Liver (tissue), 3 donors: ENCODE measurements at regions not wholly inside any gene's neighbourhood (a gene's known extent, or its start where the extent isn't known, plus 50 kb on each side); places are given as distances from the start of the nearest gene placed in this dataset.
"Not testable (repeated sequence)": the region's sequence is repeated elsewhere in the genome, so short reads cannot be mapped to it uniquely, and the experiment has no call there.

Experiments used
- EGR1 ChIP-seq, 2 donors: IDR thresholded peaks; 2 replicates each; pipeline ENCODE4 v1.6.1; 2016 to 2018; ENCODE audit warnings: antibody characterized with exemption in 2 of 2, low read depth in 2 of 2
- FOXA1 ChIP-seq: IDR thresholded peaks from 2 replicates; pipeline ENCODE4 v1.6.1; 2016; ENCODE audit warnings: antibody characterized with exemption
- JUND ChIP-seq, 2 donors: IDR thresholded peaks; 2 replicates each; pipeline ENCODE4 v1.6.1; 2016; ENCODE audit warnings: antibody characterized with exemption in 2 of 2
- NR2F2 ChIP-seq: IDR thresholded peaks from 2 replicates; pipeline ENCODE4 v1.6.1; 2016; ENCODE audit warnings: antibody characterized with exemption
- RAD21 ChIP-seq, 2 donors: IDR thresholded peaks; 2 replicates each; pipeline ENCODE4 v1.6.1; 2016; ENCODE audit warnings: antibody characterized with exemption in 2 of 2, mild to moderate bottlenecking in 2 of 2
- RXRA ChIP-seq, 2 donors: IDR thresholded peaks; 2 replicates each; pipeline ENCODE4 v1.6.1; 2017 to 2018; ENCODE audit warnings: antibody characterized with exemption in 2 of 2, mild to moderate bottlenecking in 1 of 2
- SP1 ChIP-seq: IDR thresholded peaks from 2 replicates; pipeline ENCODE4 v1.6.1; 2018; ENCODE audit warnings: antibody characterized with exemption, mild to moderate bottlenecking
- TAF1 ChIP-seq: conservative IDR thresholded peaks from 2 replicates; pipeline ENCODE4 v1.6.1; 2016; ENCODE audit warnings: antibody characterized with exemption, mild to moderate bottlenecking
- YY1 ChIP-seq: IDR thresholded peaks from 2 replicates; pipeline ENCODE4 v1.6.1; 2016; ENCODE audit warnings: antibody characterized with exemption, mild to moderate bottlenecking
- TF ChIP-seq, protein P1 (sequence below): fragments of 150-350 bp; IDR thresholded peaks from 2 replicates; pipeline ENCODE4 v1.5.1; 2017; ENCODE audit warnings: improper control_type of control experiment, low read depth, low read length; ENCODE audit not compliant: missing input control
- TF ChIP-seq, protein P2 (sequence below): IDR thresholded peaks from 2 replicates; pipeline ENCODE4 v1.6.1; 2016; ENCODE audit warnings: antibody characterized with exemption, mild to moderate bottlenecking
- TF ChIP-seq, protein P3 (sequence below): IDR thresholded peaks from 2 replicates; pipeline ENCODE4 v1.6.1; 2016; ENCODE audit warnings: antibody characterized with exemption
- TF ChIP-seq, protein P4 (sequence below): IDR thresholded peaks from 2 replicates; pipeline ENCODE4 v1.6.1; 2016; ENCODE audit warnings: antibody characterized with exemption
- donor health status: healthy.
- donor health status: healthy.

DNA sequence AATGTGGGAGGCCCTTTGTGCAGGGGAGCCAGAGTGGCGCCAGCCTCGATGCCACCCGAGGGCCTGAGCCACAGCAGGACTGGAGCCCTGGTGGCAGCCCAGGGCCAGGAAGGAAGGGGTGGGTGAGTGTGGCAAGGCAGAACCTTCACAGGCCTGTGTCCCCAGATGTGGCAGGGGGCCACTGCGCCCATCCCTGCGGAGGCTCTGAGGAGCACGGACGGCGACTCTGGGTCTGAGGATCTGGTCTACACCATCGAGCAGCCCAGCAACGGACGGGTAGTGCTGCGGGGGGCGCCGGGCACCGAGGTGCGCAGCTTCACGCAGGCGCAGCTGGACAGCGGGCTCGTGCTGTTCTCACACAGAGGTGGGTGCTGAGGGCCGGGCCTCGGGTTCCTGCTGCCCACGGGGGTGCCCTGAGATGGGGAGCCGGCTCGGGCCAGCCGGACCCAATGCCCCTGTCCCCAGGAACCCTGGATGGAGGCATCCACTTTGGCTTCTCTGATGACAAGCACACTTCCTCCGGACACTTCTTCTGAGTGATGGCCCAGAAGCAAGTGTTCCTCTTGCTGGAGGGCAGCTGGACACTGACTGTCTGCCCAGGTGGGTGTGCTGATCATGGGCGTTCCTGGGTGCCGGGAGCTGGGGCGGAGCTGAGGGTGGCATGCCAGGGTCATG, 173.6 kb downstream of the TBC1D2B start:
- TF ChIP-seq, protein P1, sequence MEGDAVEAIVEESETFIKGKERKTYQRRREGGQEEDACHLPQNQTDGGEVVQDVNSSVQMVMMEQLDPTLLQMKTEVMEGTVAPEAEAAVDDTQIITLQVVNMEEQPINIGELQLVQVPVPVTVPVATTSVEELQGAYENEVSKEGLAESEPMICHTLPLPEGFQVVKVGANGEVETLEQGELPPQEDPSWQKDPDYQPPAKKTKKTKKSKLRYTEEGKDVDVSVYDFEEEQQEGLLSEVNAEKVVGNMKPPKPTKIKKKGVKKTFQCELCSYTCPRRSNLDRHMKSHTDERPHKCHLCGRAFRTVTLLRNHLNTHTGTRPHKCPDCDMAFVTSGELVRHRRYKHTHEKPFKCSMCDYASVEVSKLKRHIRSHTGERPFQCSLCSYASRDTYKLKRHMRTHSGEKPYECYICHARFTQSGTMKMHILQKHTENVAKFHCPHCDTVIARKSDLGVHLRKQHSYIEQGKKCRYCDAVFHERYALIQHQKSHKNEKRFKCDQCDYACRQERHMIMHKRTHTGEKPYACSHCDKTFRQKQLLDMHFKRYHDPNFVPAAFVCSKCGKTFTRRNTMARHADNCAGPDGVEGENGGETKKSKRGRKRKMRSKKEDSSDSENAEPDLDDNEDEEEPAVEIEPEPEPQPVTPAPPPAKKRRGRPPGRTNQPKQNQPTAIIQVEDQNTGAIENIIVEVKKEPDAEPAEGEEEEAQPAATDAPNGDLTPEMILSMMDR = not testable (repeated sequence)
- not testable (repeated sequence) for TF ChIP-seq NR2F2; TAF1; JUND (IDR thresholded peaks at IDR 0.05); RAD21 (IDR thresholded peaks at IDR 0.05); YY1; EGR1 (IDR thresholded peaks at IDR 0.05; ENCODE audit: low read depth in 2 of 2); RXRA (IDR thresholded peaks at IDR 0.05); FOXA1; SP1
- TF ChIP-seq, protein P2, sequence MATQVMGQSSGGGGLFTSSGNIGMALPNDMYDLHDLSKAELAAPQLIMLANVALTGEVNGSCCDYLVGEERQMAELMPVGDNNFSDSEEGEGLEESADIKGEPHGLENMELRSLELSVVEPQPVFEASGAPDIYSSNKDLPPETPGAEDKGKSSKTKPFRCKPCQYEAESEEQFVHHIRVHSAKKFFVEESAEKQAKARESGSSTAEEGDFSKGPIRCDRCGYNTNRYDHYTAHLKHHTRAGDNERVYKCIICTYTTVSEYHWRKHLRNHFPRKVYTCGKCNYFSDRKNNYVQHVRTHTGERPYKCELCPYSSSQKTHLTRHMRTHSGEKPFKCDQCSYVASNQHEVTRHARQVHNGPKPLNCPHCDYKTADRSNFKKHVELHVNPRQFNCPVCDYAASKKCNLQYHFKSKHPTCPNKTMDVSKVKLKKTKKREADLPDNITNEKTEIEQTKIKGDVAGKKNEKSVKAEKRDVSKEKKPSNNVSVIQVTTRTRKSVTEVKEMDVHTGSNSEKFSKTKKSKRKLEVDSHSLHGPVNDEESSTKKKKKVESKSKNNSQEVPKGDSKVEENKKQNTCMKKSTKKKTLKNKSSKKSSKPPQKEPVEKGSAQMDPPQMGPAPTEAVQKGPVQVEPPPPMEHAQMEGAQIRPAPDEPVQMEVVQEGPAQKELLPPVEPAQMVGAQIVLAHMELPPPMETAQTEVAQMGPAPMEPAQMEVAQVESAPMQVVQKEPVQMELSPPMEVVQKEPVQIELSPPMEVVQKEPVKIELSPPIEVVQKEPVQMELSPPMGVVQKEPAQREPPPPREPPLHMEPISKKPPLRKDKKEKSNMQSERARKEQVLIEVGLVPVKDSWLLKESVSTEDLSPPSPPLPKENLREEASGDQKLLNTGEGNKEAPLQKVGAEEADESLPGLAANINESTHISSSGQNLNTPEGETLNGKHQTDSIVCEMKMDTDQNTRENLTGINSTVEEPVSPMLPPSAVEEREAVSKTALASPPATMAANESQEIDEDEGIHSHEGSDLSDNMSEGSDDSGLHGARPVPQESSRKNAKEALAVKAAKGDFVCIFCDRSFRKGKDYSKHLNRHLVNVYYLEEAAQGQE = not testable (repeated sequence)
- TF ChIP-seq, protein P3, sequence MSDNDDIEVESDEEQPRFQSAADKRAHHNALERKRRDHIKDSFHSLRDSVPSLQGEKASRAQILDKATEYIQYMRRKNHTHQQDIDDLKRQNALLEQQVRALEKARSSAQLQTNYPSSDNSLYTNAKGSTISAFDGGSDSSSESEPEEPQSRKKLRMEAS = not testable (repeated sequence)
- TF ChIP-seq, protein P4, sequence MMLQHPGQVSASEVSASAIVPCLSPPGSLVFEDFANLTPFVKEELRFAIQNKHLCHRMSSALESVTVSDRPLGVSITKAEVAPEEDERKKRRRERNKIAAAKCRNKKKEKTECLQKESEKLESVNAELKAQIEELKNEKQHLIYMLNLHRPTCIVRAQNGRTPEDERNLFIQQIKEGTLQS = not testable (repeated sequence)
